Fibroblast of villous mesenchyme (primary cell): ENCODE measurements at regions not wholly inside any gene's neighbourhood (a gene's known extent, or its start where the extent isn't known, plus 50 kb on each side); places are given as distances from the start of the nearest gene placed in this dataset.

Experiments
- DNase-seq: peaks from one replicate; pipeline ENCODE4 v3.0.0-alpha.2; 2010; ENCODE audit warnings: low read depth
- H3K4me3 ChIP-seq: 2 replicates; pipeline ENCODE4 v1.5.1; 2011; ENCODE audit warnings: low read depth, mild to moderate bottlenecking, low read length
- CTCF ChIP-seq: IDR thresholded peaks from 2 replicates; pipeline ENCODE4 v1.5.1; 2012; ENCODE audit warnings: low read depth, mild to moderate bottlenecking, low read length; ENCODE audit not compliant: insufficient read depth

- no peak for TF ChIP-seq CTCF
- no peak for DNase-seq
- no peak overlapping the region for H3K4me3 ChIP-seq
These were observed 60.3 kb upstream of the EML4 start for GRCh38 chr2:42108852-42109251.

GRCh38 chr2:42109959-42110640 is 59.1 kb upstream of the EML4 start:
- H3K4me3 ChIP-seq, result no peak overlapping the region
- DNase-seq, result no peak
- TF ChIP-seq CTCF, result no peak

GRCh38 chr2:42110641-42111322 is 58.4 kb upstream of the EML4 start:
- DNase-seq, result peak; percentile 58
- no peak for TF ChIP-seq CTCF
- no peak overlapping the region for H3K4me3 ChIP-seq

GRCh38 chr2:42112418-42112817 is 56.7 kb upstream of the EML4 start:
- TF ChIP-seq CTCF, result no peak
- H3K4me3 ChIP-seq, result no peak overlapping the region
- DNase-seq, result no peak

GRCh38 chr2:42113452-42113851 is 55.7 kb upstream of the EML4 start:
- DNase-seq, result peak; percentile 57

GRCh38 chr2:42114091-42114490 is 55.1 kb upstream of the EML4 start:
- no peak for TF ChIP-seq CTCF
- no peak for DNase-seq
- no peak overlapping the region for H3K4me3 ChIP-seq

More at GRCh38 chr2:42113452-42113851, 55.7 kb upstream of the EML4 start:
- H3K4me3 ChIP-seq, result no peak overlapping the region
- TF ChIP-seq CTCF, result no peak
